ENCODE measurements at regions not wholly inside any gene's neighbourhood (a gene's known extent, or its start where the extent isn't known, plus 50 kb on each side); places are given as distances from the start of the nearest gene placed in this dataset.

- H3K4me3 ChIP-seq (ENCODE audit: low read depth, low read length) = no peak overlapping the region
- TF ChIP-seq, protein P1, sequence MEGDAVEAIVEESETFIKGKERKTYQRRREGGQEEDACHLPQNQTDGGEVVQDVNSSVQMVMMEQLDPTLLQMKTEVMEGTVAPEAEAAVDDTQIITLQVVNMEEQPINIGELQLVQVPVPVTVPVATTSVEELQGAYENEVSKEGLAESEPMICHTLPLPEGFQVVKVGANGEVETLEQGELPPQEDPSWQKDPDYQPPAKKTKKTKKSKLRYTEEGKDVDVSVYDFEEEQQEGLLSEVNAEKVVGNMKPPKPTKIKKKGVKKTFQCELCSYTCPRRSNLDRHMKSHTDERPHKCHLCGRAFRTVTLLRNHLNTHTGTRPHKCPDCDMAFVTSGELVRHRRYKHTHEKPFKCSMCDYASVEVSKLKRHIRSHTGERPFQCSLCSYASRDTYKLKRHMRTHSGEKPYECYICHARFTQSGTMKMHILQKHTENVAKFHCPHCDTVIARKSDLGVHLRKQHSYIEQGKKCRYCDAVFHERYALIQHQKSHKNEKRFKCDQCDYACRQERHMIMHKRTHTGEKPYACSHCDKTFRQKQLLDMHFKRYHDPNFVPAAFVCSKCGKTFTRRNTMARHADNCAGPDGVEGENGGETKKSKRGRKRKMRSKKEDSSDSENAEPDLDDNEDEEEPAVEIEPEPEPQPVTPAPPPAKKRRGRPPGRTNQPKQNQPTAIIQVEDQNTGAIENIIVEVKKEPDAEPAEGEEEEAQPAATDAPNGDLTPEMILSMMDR (IDR thresholded peaks at IDR 0.05; ENCODE audit: low read depth, low read length, missing control alignments) = no peak
Measured at GRCh38 chr21:15355066-15355465, 290.3 kb upstream of the NRIP1 start.

GRCh38 chr21:15359251-15359650 is 294.5 kb upstream of the NRIP1 start:
- TF ChIP-seq, protein P1 (IDR thresholded peaks at IDR 0.05; ENCODE audit: low read depth, low read length, missing control alignments) = no peak
- no peak overlapping the region for H3K4me3 ChIP-seq (ENCODE audit: low read depth, low read length)
- DNase-seq (ENCODE audit: low read depth) = no peak

More at GRCh38 chr21:15355066-15355465, 290.3 kb upstream of the NRIP1 start:
- no peak for DNase-seq (ENCODE audit: low read depth)

DNA sequence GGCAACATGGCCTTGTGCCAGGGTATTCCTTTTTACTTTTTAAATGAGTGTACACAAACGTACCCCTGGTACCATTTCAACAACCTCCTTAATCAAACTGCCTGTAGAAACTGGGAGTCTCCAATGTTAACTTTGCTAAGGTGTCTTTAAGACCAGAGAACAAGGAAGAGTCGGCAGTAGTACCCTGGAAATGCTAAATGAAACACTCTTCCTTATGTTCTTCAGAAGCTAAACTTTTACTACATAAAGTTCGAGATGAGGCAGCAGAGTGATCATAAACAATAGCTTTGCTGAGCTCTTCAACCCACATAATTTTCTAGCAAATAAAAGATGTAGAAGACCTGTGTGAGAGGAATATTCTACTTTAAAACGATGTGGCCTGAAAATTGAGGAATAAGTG is 297.7 kb upstream of the NRIP1 start:
- no peak overlapping the region for H3K4me3 ChIP-seq (ENCODE audit: low read depth, low read length)
- DNase-seq (ENCODE audit: low read depth) = no peak
- TF ChIP-seq, protein P1 (IDR thresholded peaks at IDR 0.05; ENCODE audit: low read depth, low read length, missing control alignments) = no peak

GRCh38 chr21:15363921-15364320 is 299.1 kb upstream of the NRIP1 start:
- no peak overlapping the region for H3K4me3 ChIP-seq (ENCODE audit: low read depth, low read length)
- DNase-seq (ENCODE audit: low read depth) = no peak

GRCh38 chr21:15365751-15366392 is 301.1 kb upstream of the NRIP1 start:
- TF ChIP-seq, protein P1 (IDR thresholded peaks at IDR 0.05; ENCODE audit: low read depth, low read length, missing control alignments) = no peak
- no peak for DNase-seq (ENCODE audit: low read depth)
- no peak overlapping the region for H3K4me3 ChIP-seq (ENCODE audit: low read depth, low read length)

More at GRCh38 chr21:15363921-15364320, 299.1 kb upstream of the NRIP1 start:
- TF ChIP-seq, protein P1 (IDR thresholded peaks at IDR 0.05; ENCODE audit: low read depth, low read length, missing control alignments) = no peak

GRCh38 chr21:15366555-15366954 is 301.8 kb upstream of the NRIP1 start:
- TF ChIP-seq, protein P1 (IDR thresholded peaks at IDR 0.05; ENCODE audit: low read depth, low read length, missing control alignments) = no peak
- no peak for DNase-seq (ENCODE audit: low read depth)
- no peak overlapping the region for H3K4me3 ChIP-seq (ENCODE audit: low read depth, low read length)

- no peak for DNase-seq (ENCODE audit: low read depth)
- no peak overlapping the region for H3K4me3 ChIP-seq (ENCODE audit: low read depth, low read length)
- TF ChIP-seq, protein P1 (IDR thresholded peaks at IDR 0.05; ENCODE audit: low read depth, low read length, missing control alignments) = no peak
Measured at GRCh38 chr21:15367061-15367626, 302.3 kb upstream of the NRIP1 start.
